Activated CD4-positive, alpha-beta T cell treated with anti-CD3 and anti-CD28 coated beads for 1 hour (primary cell): ENCODE measurements at regions not wholly inside any gene's neighbourhood (a gene's known extent, or its start where the extent isn't known, plus 50 kb on each side); places are given as distances from the start of the nearest gene placed in this dataset.
"Not testable (repeated sequence)": the region's sequence is repeated elsewhere in the genome, so short reads cannot be mapped to it uniquely, and the experiment has no call there.

Source experiments
- DNase-seq: peaks from one replicate; pipeline ENCODE4 v3.0.0-alpha.2; 2020

- no peak for DNase-seq
These were observed 1023.5 kb downstream of the TYW1 start for GRCh38 chr7:68020102-68020501.

GRCh38 chr7:68025369-68025768 is 1028.7 kb downstream of the TYW1 start:
- DNase-seq = no peak

- DNase-seq = no peak
These were observed 1033.9 kb downstream of the TYW1 start for GRCh38 chr7:68030530-68030929.

- no peak for DNase-seq
These were observed 1034.7 kb downstream of the TYW1 start for GRCh38 chr7:68031180-68031943.

- DNase-seq = no peak
These were observed 1042.1 kb downstream of the TYW1 start for GRCh38 chr7:68038621-68039314.

- no peak for DNase-seq
These were observed 1044.9 kb downstream of the TYW1 start for GRCh38 chr7:68041554-68041953.

GRCh38 chr7:68043546-68043945 is 1046.9 kb downstream of the TYW1 start:
- DNase-seq = no peak

GRCh38 chr7:68050627-68051026 is 1054.0 kb downstream of the TYW1 start:
- no peak for DNase-seq

GRCh38 chr7:68058014-68058413 is 1061.4 kb downstream of the TYW1 start:
- DNase-seq = no peak

GRCh38 chr7:68063171-68063570 is 1066.5 kb downstream of the TYW1 start:
- no peak for DNase-seq

GRCh38 chr7:68065581-68065980 is 1068.9 kb downstream of the TYW1 start:
- DNase-seq = no peak

GRCh38 chr7:68067845-68068244 is 1071.2 kb downstream of the TYW1 start:
- DNase-seq = no peak

GRCh38 chr7:68070992-68071391 is 1074.4 kb downstream of the TYW1 start:
- no peak for DNase-seq

GRCh38 chr7:68073701-68074100 is 1077.1 kb downstream of the TYW1 start:
- DNase-seq = no peak

GRCh38 chr7:68074242-68074641 is 1077.6 kb downstream of the TYW1 start:
- no peak for DNase-seq

GRCh38 chr7:68078157-68078710 is 1081.6 kb downstream of the TYW1 start:
- no peak for DNase-seq

- not testable (repeated sequence) for DNase-seq
These were observed 1085.7 kb downstream of the TYW1 start for GRCh38 chr7:68082066-68082960.

GRCh38 chr7:68082961-68083657 is 1086.5 kb downstream of the TYW1 start:
- not testable (repeated sequence) for DNase-seq

- no peak for DNase-seq
These were observed 1090.8 kb downstream of the TYW1 start for GRCh38 chr7:68087401-68087800.

- no peak for DNase-seq
These were observed 1092.2 kb downstream of the TYW1 start for GRCh38 chr7:68088879-68089278.

- not testable (repeated sequence) for DNase-seq
These were observed 1093.6 kb downstream of the TYW1 start for GRCh38 chr7:68090256-68090655.

- no peak for DNase-seq
These were observed 1106.7 kb downstream of the TYW1 start for GRCh38 chr7:68103319-68103718.
